HepG2 (cell line): ENCODE measurements at regions not wholly inside any gene's neighbourhood (a gene's known extent, or its start where the extent isn't known, plus 50 kb on each side); places are given as distances from the start of the nearest gene placed in this dataset.

Experiments
- ATAC-seq: fragments of 200-7000 bp; cut with Tn5 transposase; 3 replicates; pipeline ENCODE4 v1.9.1; 2020; ENCODE audit warnings: mild to moderate bottlenecking, moderate library complexity
- BruUV-seq: library from RNA; stranded (reverse); fragments of 400-500 nt; replicated peaks from 2 replicates; lab custom pipeline; 2021; lab: Mats Ljungman, UMichigan
- CTCF ChIA-PET: fragments of 300-600 bp; formaldehyde crosslinking; extraction: SDS; loops from one replicate; lab custom pipeline; 2021; ENCODE audit warnings: low total read pairs, inconsistent platforms, low intra/inter-chr PET ratio; lab: Yijun Ruan, JAX
- POLR2A ChIA-PET: fragments of 350-600 bp; sonication (Branson Sonifier 250); formaldehyde crosslinking; loops from one replicate; lab custom pipeline; 2020; ENCODE audit warnings: antibody characterized with exemption, inconsistent platforms; lab: Yijun Ruan, JAX
- DNase-seq: peaks from one replicate; pipeline ENCODE4 v3.0.0-alpha.2; 2015; ENCODE audit warnings: low spot score
- FAIRE-seq: peaks from 3 replicates; lab custom pipeline; 2011; peaks lifted over from hg19 to GRCh38; lab: Jason Lieb, UNC
- H2AFZ ChIP-seq: one replicate; pipeline ENCODE4 v1.6.1; 2011; ENCODE audit warnings: low read length, inconsistent platforms
- H3K27ac ChIP-seq: fragments of 300-600 bp; 3 replicates; pipeline ENCODE4 v1.8.0; 2011; ENCODE audit warnings: mixed run types, mild to moderate bottlenecking, mixed read lengths, low read length, inconsistent platforms; ENCODE audit not compliant: insufficient read depth; ENCODE audit errors: extremely low read length
- H3K27me3 ChIP-seq, 2 experiments: fragments of 200-600 bp in 1 of 2; 2 replicates in 1 of 2; 3 replicates in 1 of 2; pipeline versions ENCODE4 v1.6.0 to v1.8.0; 2011; ENCODE audit warnings: low read length in 2 of 2, mild to moderate bottlenecking in 2 of 2, moderate library complexity in 2 of 2, inconsistent platforms in 1 of 2; ENCODE audit not compliant: insufficient read depth in 2 of 2, control insufficient read depth in 1 of 2
- H3K36me3 ChIP-seq, 2 experiments: fragments of 200-600 bp in 1 of 2; replicated peaks in 1 of 2; 2 replicates in 1 of 2; 3 replicates in 1 of 2; pipeline versions ENCODE4 v1.5.1 to v1.8.0; 2011; ENCODE audit warnings: low read length in 2 of 2, inconsistent platforms in 1 of 2; ENCODE audit not compliant: insufficient read depth in 2 of 2, control insufficient read depth in 1 of 2
- H3K4me1 ChIP-seq: 2 replicates; pipeline ENCODE4 v1.5.1; 2012; ENCODE audit warnings: low read length, inconsistent platforms; ENCODE audit not compliant: insufficient read depth
- H3K4me2 ChIP-seq: 2 replicates; pipeline ENCODE4 v1.6.0; 2011; ENCODE audit warnings: low read depth, low read length, inconsistent platforms
- H3K4me3 ChIP-seq, 3 experiments: fragments of 200-600 bp in 1 of 3; sonication (generic), shearing (Covaris generic) in 1 of 3; replicated peaks in 1 of 3; 2 replicates each; pipeline ENCODE4 v1.5.1; 2011 to 2016; ENCODE audit warnings: low read length in 3 of 3, inconsistent platforms in 2 of 3, low read depth in 2 of 3, mild to moderate bottlenecking in 2 of 3, control low read depth in 1 of 3, mixed read lengths in 1 of 3; ENCODE audit not compliant: insufficient read depth in 1 of 3
- H3K79me2 ChIP-seq: one replicate; pipeline ENCODE4 v1.6.1; 2011; ENCODE audit warnings: low read length, inconsistent platforms; ENCODE audit not compliant: insufficient read depth
- H3K9ac ChIP-seq: 2 replicates; pipeline ENCODE4 v1.6.0; 2011; ENCODE audit warnings: mild to moderate bottlenecking, low read depth, low read length, inconsistent platforms; ENCODE audit not compliant: insufficient read depth
- H3K9me3 ChIP-seq: 2 replicates; pipeline ENCODE4 v1.5.1; 2012; ENCODE audit warnings: mild to moderate bottlenecking, low read length
- H4K20me1 ChIP-seq: 2 replicates; pipeline ENCODE4 v1.6.0; 2011; ENCODE audit warnings: inconsistent platforms, mild to moderate bottlenecking, low read length, moderate library complexity; ENCODE audit not compliant: insufficient read depth
- CEBPB ChIP-seq: IDR thresholded peaks from 2 replicates; pipeline ENCODE4 v1.6.1; 2011; ENCODE audit warnings: low read depth, low read length, improper control_type of control experiment, borderline replicate concordance
- CEBPG ChIP-seq: IDR thresholded peaks from 2 replicates; pipeline ENCODE4 v1.6.1; 2016
- FOXJ3 ChIP-seq: sonication (generic); formaldehyde crosslinking; IDR thresholded peaks from 2 replicates; pipeline ENCODE4 v1.4.0; 2020; ENCODE audit warnings: missing genetic modification reagents, mild to moderate bottlenecking, borderline replicate concordance
- ZBTB21 ChIP-seq: sonication (generic); formaldehyde crosslinking; IDR thresholded peaks from 2 replicates; pipeline ENCODE4 v1.4.0; 2020; ENCODE audit warnings: missing genetic modification reagents
- ZNF232 ChIP-seq: sonication (generic); formaldehyde crosslinking; IDR thresholded peaks from 2 replicates; pipeline ENCODE4 v1.4.0; 2020; ENCODE audit warnings: missing genetic modification reagents, borderline replicate concordance
- WGBS: methylation state at CpG from one replicate; pipeline ENCODE4 v1.1.6; 2017; ENCODE audit warnings: low lambda C conversion rate; 5-methylcytosine and 5-hydroxymethylcytosine counted together
- in situ Hi-C: cut with HindIII; loops from 2 replicates; pipeline ENCODE4 v1.10.0; 2017; ENCODE audit warnings: low pct_unique_long_range_greater_than_20kb; ENCODE audit not compliant: extremely low pct_ligation_motif_present
- intact Hi-C: fragments of 100-400 bp; cut with micrococcal nuclease; formaldehyde crosslinking; loops from one replicate; pipeline ENCODE4 v1.10.0; 2022; ENCODE audit not compliant: unreplicated experiment
- TF ChIP-seq, protein P1 (sequence below): sonication (generic); formaldehyde crosslinking; IDR thresholded peaks from 2 replicates; pipeline ENCODE4 v1.4.0; 2020; ENCODE audit warnings: missing genetic modification reagents
- TF ChIP-seq, protein P2 (sequence below), 2 experiments: fragments of 450-650 bp in 1 of 2; sonication (generic) in 1 of 2; formaldehyde crosslinking; IDR thresholded peaks; 2 replicates each; pipeline versions ENCODE4 v1.5.0 to v1.8.0; 2020 to 2022; ENCODE audit warnings: mild to moderate bottlenecking in 1 of 2, missing genetic modification reagents in 1 of 2

DNA sequence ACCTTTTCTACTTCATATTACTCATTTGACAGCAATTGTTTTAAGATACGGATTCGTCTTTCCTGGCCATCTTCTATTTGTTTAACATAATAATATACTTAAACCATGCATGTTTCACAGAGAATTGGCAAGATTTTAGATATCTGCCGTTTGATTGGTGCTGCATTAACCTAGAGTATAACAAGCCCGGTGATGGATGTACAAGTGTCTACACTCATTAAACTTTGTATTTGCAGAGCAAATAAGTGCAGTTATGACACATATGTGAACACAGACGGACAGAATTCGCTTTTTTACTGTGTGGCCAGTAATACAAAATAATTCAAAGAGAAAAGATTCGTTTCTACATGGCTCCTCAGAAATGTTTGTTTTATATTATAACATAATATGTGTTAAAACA is 116.1 kb downstream of the ARL4A start (continued):
- TF ChIP-seq, protein P1, sequence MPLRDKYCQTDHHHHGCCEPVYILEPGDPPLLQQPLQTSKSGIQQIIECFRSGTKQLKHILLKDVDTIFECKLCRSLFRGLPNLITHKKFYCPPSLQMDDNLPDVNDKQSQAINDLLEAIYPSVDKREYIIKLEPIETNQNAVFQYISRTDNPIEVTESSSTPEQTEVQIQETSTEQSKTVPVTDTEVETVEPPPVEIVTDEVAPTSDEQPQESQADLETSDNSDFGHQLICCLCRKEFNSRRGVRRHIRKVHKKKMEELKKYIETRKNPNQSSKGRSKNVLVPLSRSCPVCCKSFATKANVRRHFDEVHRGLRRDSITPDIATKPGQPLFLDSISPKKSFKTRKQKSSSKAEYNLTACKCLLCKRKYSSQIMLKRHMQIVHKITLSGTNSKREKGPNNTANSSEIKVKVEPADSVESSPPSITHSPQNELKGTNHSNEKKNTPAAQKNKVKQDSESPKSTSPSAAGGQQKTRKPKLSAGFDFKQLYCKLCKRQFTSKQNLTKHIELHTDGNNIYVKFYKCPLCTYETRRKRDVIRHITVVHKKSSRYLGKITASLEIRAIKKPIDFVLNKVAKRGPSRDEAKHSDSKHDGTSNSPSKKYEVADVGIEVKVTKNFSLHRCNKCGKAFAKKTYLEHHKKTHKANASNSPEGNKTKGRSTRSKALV (CRISPR knock-in tag) = no peak
- TF ChIP-seq FOXJ3 (CRISPR knock-in tag) (no peak), ZNF232 (CRISPR knock-in tag) (no peak)

GRCh38 chr7:12805518-12805928 is 118.1 kb downstream of the ARL4A start:
- Histone ChIP-seq H3K27ac (no peak overlapping the region), H3K4me2 (no peak overlapping the region), H3K4me3 (no peak overlapping the region), H3K9me3 (no peaks in the 10 kb centered on the region), H3K9ac (no peak overlapping the region), H3K79me2 (no peaks in the 10 kb centered on the region), H4K20me1 (no peaks in the 10 kb centered on the region), H3K4me1 (peaks cover 16% of the 10 kb centered on the region), H2AFZ (no peak overlapping the region), H3K36me3 (no peaks in the 10 kb centered on the region), H3K27me3 (no peaks in the 10 kb centered on the region)
- 48% methylated on average over 1 of the region's 1 CpG for WGBS
- no peak for ATAC-seq
- ChIA-PET CTCF (no interaction called here), POLR2A (no interaction called here)
- DNase-seq = no peak
- in situ Hi-C loops (no loop called here), intact Hi-C loops (loop anchor here (10.0 kb wide), 1 partner anchor 171 kb away; no protein-coding TSS in a partner anchor)
- BruUV-seq = no TSS peak
- TF ChIP-seq CEBPG (CRISPR knock-in tag) (peak; percentile 75), CEBPB (peak; percentile 37; the same call in 1 of the 2 replicates), ZBTB21 (no peak)
- TF ChIP-seq, protein P2, sequence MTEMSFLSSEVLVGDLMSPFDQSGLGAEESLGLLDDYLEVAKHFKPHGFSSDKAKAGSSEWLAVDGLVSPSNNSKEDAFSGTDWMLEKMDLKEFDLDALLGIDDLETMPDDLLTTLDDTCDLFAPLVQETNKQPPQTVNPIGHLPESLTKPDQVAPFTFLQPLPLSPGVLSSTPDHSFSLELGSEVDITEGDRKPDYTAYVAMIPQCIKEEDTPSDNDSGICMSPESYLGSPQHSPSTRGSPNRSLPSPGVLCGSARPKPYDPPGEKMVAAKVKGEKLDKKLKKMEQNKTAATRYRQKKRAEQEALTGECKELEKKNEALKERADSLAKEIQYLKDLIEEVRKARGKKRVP (CRISPR knock-in tag; IDR thresholded peaks at IDR 0.05) = peak in 1 of 2 experiments; percentile 79; a peak in 2 of 4 replicates
- no peak for FAIRE-seq
